SKM-1 treated with dmso at 0.1 percent for 144 hours (cell line): ENCODE measurements at regions not wholly inside any gene's neighbourhood (a gene's known extent, or its start where the extent isn't known, plus 50 kb on each side); places are given as distances from the start of the nearest gene placed in this dataset.

Source experiments
- DNase-seq: peaks from one replicate; lab custom pipeline; 2025; ENCODE audit not compliant: unreplicated experiment; lab: John Stamatoyannopoulos, UW

DNA sequence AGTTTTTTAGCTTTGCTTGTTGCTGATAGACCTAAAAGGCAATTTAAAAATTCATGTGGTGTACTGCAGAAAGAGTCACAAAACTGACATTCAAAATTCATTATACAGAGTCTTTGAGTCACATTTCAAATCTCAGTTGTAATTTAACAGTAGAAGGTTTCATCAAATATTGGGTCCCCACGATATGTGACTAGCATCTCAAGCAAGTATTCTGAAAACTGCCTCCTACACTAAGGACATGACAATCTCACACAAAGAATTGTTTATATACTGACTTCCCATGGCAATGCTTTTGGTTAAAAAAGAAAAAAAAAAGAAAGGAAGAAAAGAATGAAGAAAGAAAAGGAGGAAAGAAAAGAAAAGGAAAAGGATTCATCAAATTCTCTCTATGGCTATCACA lies 62.1 kb upstream of the CTSO start:
- no peak for DNase-seq

DNA sequence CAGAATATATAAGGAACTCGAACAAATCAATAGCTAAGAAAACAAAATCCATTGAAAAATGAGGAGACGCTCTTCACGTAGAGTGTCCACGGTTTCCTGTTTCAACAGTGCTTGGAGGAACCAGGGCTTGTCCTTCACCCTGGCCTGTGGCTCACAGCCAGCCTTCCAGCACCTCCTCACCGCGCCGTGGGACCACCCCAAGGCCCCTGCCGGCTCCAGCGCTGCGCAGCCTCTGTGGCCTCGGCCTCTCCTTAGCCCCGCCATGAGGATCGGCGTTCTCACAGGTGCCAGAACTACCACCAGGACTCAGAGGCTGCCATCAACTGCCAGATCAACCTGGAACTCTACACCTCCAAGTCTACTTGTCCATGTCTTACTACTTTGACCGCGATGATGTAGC lies 52.5 kb upstream of the CTSO start:
- DNase-seq: no peak
